Mesenchymal stem cell (in vitro differentiated cells and primary cell): ENCODE measurements at regions not wholly inside any gene's neighbourhood (a gene's known extent, or its start where the extent isn't known, plus 50 kb on each side); places are given as distances from the start of the nearest gene placed in this dataset.

Source experiments
- DNase-seq: peaks from one replicate; pipeline ENCODE4 v3.0.0-alpha.2; 2013
- H2AFZ ChIP-seq: one replicate; pipeline ENCODE4 v1.6.1; 2013; ENCODE audit warnings: low read depth, mild to moderate bottlenecking, control low read depth, inconsistent platforms, low read length, moderate library complexity
- H2AK5ac ChIP-seq: 2 replicates; pipeline ENCODE4 v1.6.1; 2013; ENCODE audit warnings: low read length, moderate library complexity, mild to moderate bottlenecking, inconsistent platforms; ENCODE audit not compliant: severe bottlenecking
- H2BK120ac ChIP-seq: one replicate; pipeline ENCODE4 v1.6.1; 2013; ENCODE audit warnings: low read depth, mild to moderate bottlenecking, inconsistent platforms, low read length, moderate library complexity
- H2BK12ac ChIP-seq, 2 experiments: one replicate each; pipeline ENCODE4 v1.6.1; 2013; ENCODE audit warnings: inconsistent platforms in 2 of 2, low read length in 2 of 2, mild to moderate bottlenecking in 2 of 2, moderate library complexity in 2 of 2, control low read depth in 1 of 2
- H2BK15ac ChIP-seq: one replicate; pipeline ENCODE4 v1.6.1; 2013; ENCODE audit warnings: mild to moderate bottlenecking, low read depth, inconsistent platforms; ENCODE audit not compliant: poor library complexity, severe bottlenecking
- H2BK5ac ChIP-seq: 2 replicates; pipeline ENCODE4 v1.6.1; 2013; ENCODE audit warnings: low read depth, mild to moderate bottlenecking, low read length, control low read depth, inconsistent platforms; ENCODE audit not compliant: poor library complexity, severe bottlenecking
- H3K14ac ChIP-seq, 2 experiments: one replicate each; pipeline ENCODE4 v1.6.1; 2013; ENCODE audit warnings: inconsistent platforms in 2 of 2, low read length in 2 of 2, control low read depth in 1 of 2, mild to moderate bottlenecking in 1 of 2, moderate library complexity in 1 of 2
- H3K18ac ChIP-seq, 2 experiments: one replicate each; pipeline ENCODE4 v1.6.1; 2013; ENCODE audit warnings: inconsistent platforms in 2 of 2, low read length in 2 of 2, control low read depth in 1 of 2, low read depth in 1 of 2, mild to moderate bottlenecking in 1 of 2
- H3K23ac ChIP-seq, 2 experiments: one replicate each; pipeline ENCODE4 v1.6.1; 2013; ENCODE audit warnings: inconsistent platforms in 2 of 2, low read length in 2 of 2, mild to moderate bottlenecking in 2 of 2, moderate library complexity in 2 of 2, control low read depth in 1 of 2
- H3K27ac ChIP-seq: 2 replicates; pipeline ENCODE4 v1.5.1; 2013; ENCODE audit warnings: mild to moderate bottlenecking, moderate library complexity, low read length, control low read depth, inconsistent platforms; ENCODE audit not compliant: poor library complexity, severe bottlenecking
- H3K27me3 ChIP-seq, 2 experiments: 2 replicates each; pipeline versions ENCODE4 v1.6.1 to v1.7.0; 2013; ENCODE audit warnings: low read length in 2 of 2, mild to moderate bottlenecking in 2 of 2, moderate library complexity in 2 of 2, control low read depth in 1 of 2, inconsistent platforms in 1 of 2; ENCODE audit not compliant: control insufficient read depth in 1 of 2, insufficient read depth in 1 of 2
- H3K36me3 ChIP-seq, 2 experiments: 2 replicates each; pipeline versions ENCODE4 v1.6.1 to v1.7.0; 2013; ENCODE audit warnings: low read length in 2 of 2, control low read depth in 1 of 2, inconsistent platforms in 1 of 2, low read depth in 1 of 2, mild to moderate bottlenecking in 1 of 2; ENCODE audit not compliant: insufficient read depth in 2 of 2, control insufficient read depth in 1 of 2
- H3K4ac ChIP-seq, 2 experiments: one replicate each; pipeline ENCODE4 v1.6.1; 2013; ENCODE audit warnings: inconsistent platforms in 2 of 2, low read length in 2 of 2, mild to moderate bottlenecking in 2 of 2, moderate library complexity in 2 of 2, control low read depth in 1 of 2, low read depth in 1 of 2
- H3K4me1 ChIP-seq: 2 replicates; pipeline ENCODE4 v1.6.1; 2013; ENCODE audit warnings: low read depth, low read length, control low read depth; ENCODE audit not compliant: control insufficient read depth, insufficient read depth
- H3K4me2 ChIP-seq: 2 replicates; pipeline ENCODE4 v1.6.1; 2013; ENCODE audit warnings: low read length, mild to moderate bottlenecking, inconsistent platforms; ENCODE audit not compliant: poor library complexity, severe bottlenecking
- H3K4me3 ChIP-seq, 2 experiments: 2 replicates each; pipeline versions ENCODE4 v1.5.1 to v1.7.0; 2013; ENCODE audit warnings: low read length in 2 of 2, mild to moderate bottlenecking in 2 of 2, control low read depth in 1 of 2, low read depth in 1 of 2; ENCODE audit not compliant: insufficient read depth in 1 of 2
- H3K79me1 ChIP-seq: replicated peaks from 2 replicates; pipeline ENCODE4 v1.6.1; 2013; ENCODE audit warnings: mild to moderate bottlenecking, control low read depth, low read length, inconsistent platforms; ENCODE audit not compliant: poor library complexity, severe bottlenecking
- H3K9ac ChIP-seq: 2 replicates; pipeline ENCODE4 v1.7.0; 2013; ENCODE audit warnings: mild to moderate bottlenecking, low read length, moderate library complexity
- H3K9me3 ChIP-seq: 2 replicates; pipeline ENCODE4 v1.7.0; 2013; ENCODE audit warnings: mild to moderate bottlenecking, low read length; ENCODE audit not compliant: control insufficient read depth
- H4K8ac ChIP-seq: one replicate; pipeline ENCODE4 v1.6.1; 2013; ENCODE audit warnings: inconsistent platforms, mild to moderate bottlenecking, low read length, moderate library complexity
- H4K91ac ChIP-seq: one replicate; pipeline ENCODE4 v1.6.1; 2013; ENCODE audit warnings: mild to moderate bottlenecking, low read length, inconsistent platforms
- WGBS: methylation state at CpG from one replicate; pipeline ENCODE4 v1.1.7; 2013; ENCODE audit warnings: mixed read lengths; 5-methylcytosine and 5-hydroxymethylcytosine counted together

- Histone ChIP-seq H3K9ac (no peak overlapping the region), H3K4ac (no peak overlapping the region), H4K8ac (no peak overlapping the region), H2BK15ac (no peak overlapping the region), H2AFZ (no peak overlapping the region), H3K18ac (no peak overlapping the region), H3K23ac (no peak overlapping the region), H2BK12ac (no peak overlapping the region), H3K4me1 (no peaks in the 10 kb centered on the region), H3K27ac (no peak overlapping the region), H3K9me3 (no peaks in the 10 kb centered on the region), H3K27me3 (no peaks in the 10 kb centered on the region), H2BK5ac (no peak overlapping the region), H3K14ac (no peak overlapping the region), H2BK120ac (no peak overlapping the region), H2AK5ac (no peak overlapping the region), H3K4me3 (no peak overlapping the region), H3K79me1 (no peaks in the 10 kb centered on the region), H4K91ac (no peak overlapping the region), H3K4me2 (no peak overlapping the region), H3K36me3 (no peaks in the 10 kb centered on the region)
- no peak for DNase-seq
- WGBS, result no CpG with 5 or more reads among the region's 3 CpGs
These were observed 691.8 kb downstream of the BCL11B start for GRCh38 chr14:98580131-98580678.

GRCh38 chr14:98582276-98582675, 689.7 kb downstream of the BCL11B start:
- Histone ChIP-seq H2AK5ac (no peak overlapping the region), H3K79me1 (no peaks in the 10 kb centered on the region), H4K8ac (no peak overlapping the region), H3K23ac (no peak overlapping the region), H3K27ac (no peak overlapping the region), H3K4me1 (no peaks in the 10 kb centered on the region), H3K4me3 (no peak overlapping the region), H3K18ac (no peak overlapping the region), H2BK12ac (no peak overlapping the region), H3K14ac (no peak overlapping the region), H3K4ac (no peak overlapping the region), H2BK5ac (no peak overlapping the region), H3K9me3 (no peaks in the 10 kb centered on the region), H3K4me2 (no peak overlapping the region), H3K27me3 (no peaks in the 10 kb centered on the region), H3K36me3 (no peaks in the 10 kb centered on the region), H2AFZ (no peak overlapping the region), H3K9ac (no peak overlapping the region), H2BK120ac (no peak overlapping the region), H4K91ac (no peak overlapping the region), H2BK15ac (no peak overlapping the region)
- no peak for DNase-seq
- 65% methylated on average over 7 of the region's 7 CpGs for whole genome bisulfite sequencing

- H4K8ac ChIP-seq, result no peak overlapping the region
- no peak overlapping the region for H2BK120ac ChIP-seq
- H3K4me1 ChIP-seq, result no peaks in the 10 kb centered on the region
- no peaks in the 10 kb centered on the region for H3K36me3 ChIP-seq
- no peak overlapping the region for H2BK12ac ChIP-seq
- no peak overlapping the region for H2BK5ac ChIP-seq
- no peak overlapping the region for H3K23ac ChIP-seq
- H3K9me3 ChIP-seq, result no peaks in the 10 kb centered on the region
- H3K18ac ChIP-seq, result no peak overlapping the region
- no peak for DNase-seq
- H2AFZ ChIP-seq, result no peak overlapping the region
- H3K4me2 ChIP-seq, result no peak overlapping the region
- no peak overlapping the region for H2AK5ac ChIP-seq
- H3K79me1 ChIP-seq, result no peaks in the 10 kb centered on the region
- 75% methylated on average over 5 of the region's 6 CpGs for WGBS
- H3K27me3 ChIP-seq, result no peaks in the 10 kb centered on the region
- no peak overlapping the region for H2BK15ac ChIP-seq
- no peak overlapping the region for H3K9ac ChIP-seq
- H3K4ac ChIP-seq, result no peak overlapping the region
- no peak overlapping the region for H3K14ac ChIP-seq
- no peak overlapping the region for H3K27ac ChIP-seq
- H4K91ac ChIP-seq, result no peak overlapping the region
- H3K4me3 ChIP-seq, result no peak overlapping the region
These were observed 680.8 kb downstream of the BCL11B start for GRCh38 chr14:98591161-98591560.

GRCh38 chr14:98592611-98593170, 679.3 kb downstream of the BCL11B start:
- Histone ChIP-seq H3K27me3 (no peaks in the 10 kb centered on the region), H2BK12ac (no peak overlapping the region), H4K8ac (no peak overlapping the region), H3K27ac (no peak overlapping the region), H2AFZ (no peak overlapping the region), H3K36me3 (no peaks in the 10 kb centered on the region), H2BK120ac (no peak overlapping the region), H2BK15ac (no peak overlapping the region), H3K14ac (no peak overlapping the region), H3K4me1 (no peaks in the 10 kb centered on the region), H4K91ac (no peak overlapping the region), H3K4me3 (no peak overlapping the region), H3K79me1 (no peaks in the 10 kb centered on the region), H3K4me2 (no peak overlapping the region), H3K18ac (no peak overlapping the region), H3K4ac (no peak overlapping the region), H2BK5ac (no peak overlapping the region), H3K9me3 (no peaks in the 10 kb centered on the region), H3K23ac (no peak overlapping the region), H2AK5ac (no peak overlapping the region), H3K9ac (no peak overlapping the region)
- no peak for DNase-seq
- 84% methylated on average over 21 of the region's 21 CpGs for WGBS
